Common myeloid progenitor, CD34-positive (primary cell): ENCODE measurements at regions not wholly inside any gene's neighbourhood (a gene's known extent, or its start where the extent isn't known, plus 50 kb on each side); places are given as distances from the start of the nearest gene placed in this dataset.
"Not testable (repeated sequence)": the region's sequence is repeated elsewhere in the genome, so short reads cannot be mapped to it uniquely, and the experiment has no call there.

Source experiments
- CTCF ChIA-PET: fragments of 350-600 bp; sonication (Branson Sonifier 250); formaldehyde crosslinking; loops from one replicate; lab custom pipeline; 2021; ENCODE audit warnings: antibody characterized with exemption; lab: Charles Lee
- POLR2A ChIA-PET: fragments of 350-600 bp; sonication (Branson Sonifier 250); formaldehyde crosslinking; loops from one replicate; lab custom pipeline; 2021; ENCODE audit warnings: antibody characterized with exemption; lab: Charles Lee
- DNase-seq, 3 donors: peaks; one replicate each; pipeline versions ENCODE4 v3.0.0 to v3.0.0-alpha.2; 2013
- H3K27ac ChIP-seq, 2 experiments: 1 replicate in 1 of 2; 2 replicates in 1 of 2; pipeline ENCODE4 v1.7.0; 2013; ENCODE audit warnings: inconsistent platforms in 2 of 2, low read length in 2 of 2, mild to moderate bottlenecking in 2 of 2, low read depth in 1 of 2, moderate library complexity in 1 of 2; ENCODE audit not compliant: severe bottlenecking in 2 of 2, insufficient read depth in 1 of 2, poor library complexity in 1 of 2
- H3K27me3 ChIP-seq, 5 experiments: replicated peaks in 2 of 5; 1 replicate in 3 of 5; 2 replicates in 2 of 5; pipeline versions ENCODE4 v1.6.1 to v1.7.0; 2013; ENCODE audit warnings: low read length in 4 of 5, mild to moderate bottlenecking in 2 of 5, moderate library complexity in 2 of 5, inconsistent platforms in 1 of 5; ENCODE audit not compliant: insufficient read depth in 5 of 5, control insufficient read depth in 4 of 5
- H3K36me3 ChIP-seq, 4 experiments: 1 replicate in 2 of 4; 2 replicates in 2 of 4; pipeline versions ENCODE4 v1.6.1 to v1.7.0; 2013; ENCODE audit warnings: low read length in 3 of 4, control low read depth in 1 of 4, mild to moderate bottlenecking in 1 of 4; ENCODE audit not compliant: control insufficient read depth in 4 of 4, insufficient read depth in 4 of 4
- H3K4me1 ChIP-seq, 4 experiments: 1 replicate in 3 of 4; 2 replicates in 1 of 4; pipeline versions ENCODE4 v1.6.1 to v1.7.1; 2013; ENCODE audit warnings: low read length in 3 of 4, mild to moderate bottlenecking in 3 of 4, control low read depth in 1 of 4, inconsistent platforms in 1 of 4, moderate library complexity in 1 of 4; ENCODE audit not compliant: control insufficient read depth in 4 of 4, insufficient read depth in 4 of 4; ENCODE audit errors: control extremely low read depth in 1 of 4
- H3K4me3 ChIP-seq, 7 experiments: 1 replicate in 4 of 7; 2 replicates in 3 of 7; pipeline versions ENCODE4 v1.5.1 to v1.7.0; 2013; ENCODE audit warnings: mild to moderate bottlenecking in 7 of 7, low read length in 6 of 7, moderate library complexity in 6 of 7, inconsistent platforms in 2 of 7, low read depth in 2 of 7, control low read depth in 1 of 7; ENCODE audit not compliant: insufficient read depth in 4 of 7, control insufficient read depth in 1 of 7; ENCODE audit errors: extremely low read depth in 1 of 7
- H3K9me3 ChIP-seq, 5 experiments: 1 replicate in 4 of 5; 2 replicates in 1 of 5; pipeline versions ENCODE4 v1.6.1 to v1.7.1; 2013; ENCODE audit warnings: low read length in 4 of 5, mild to moderate bottlenecking in 2 of 5, inconsistent platforms in 1 of 5, low read depth in 1 of 5, moderate library complexity in 1 of 5; ENCODE audit not compliant: control insufficient read depth in 4 of 5, insufficient read depth in 2 of 5; ENCODE audit errors: control extremely low read depth in 1 of 5
- WGBS: methylation state at CpG from one replicate; pipeline ENCODE4 v1.1.5; 2013; ENCODE audit not compliant: insufficient coverage; 5-methylcytosine and 5-hydroxymethylcytosine counted together

- Histone ChIP-seq H3K27ac (no peak overlapping the region), H3K36me3 (no peaks in the 10 kb centered on the region), H3K27me3 (no peaks in the 10 kb centered on the region), H3K4me3 (no peak overlapping the region), H3K4me1 (no peaks in the 10 kb centered on the region), H3K9me3 (peaks cover 0 to 6% (median 0%) of the 10 kb centered on the region in 5 experiments)
- DNase-seq, result no peak
- 100% methylated on average over 1 of the region's 1 CpG for WGBS
- ChIA-PET POLR2A (no interaction called here), CTCF (no interaction called here)
These were observed 194.8 kb upstream of the TRPC7 start for GRCh38 chr5:136560126-136560525.

DNA sequence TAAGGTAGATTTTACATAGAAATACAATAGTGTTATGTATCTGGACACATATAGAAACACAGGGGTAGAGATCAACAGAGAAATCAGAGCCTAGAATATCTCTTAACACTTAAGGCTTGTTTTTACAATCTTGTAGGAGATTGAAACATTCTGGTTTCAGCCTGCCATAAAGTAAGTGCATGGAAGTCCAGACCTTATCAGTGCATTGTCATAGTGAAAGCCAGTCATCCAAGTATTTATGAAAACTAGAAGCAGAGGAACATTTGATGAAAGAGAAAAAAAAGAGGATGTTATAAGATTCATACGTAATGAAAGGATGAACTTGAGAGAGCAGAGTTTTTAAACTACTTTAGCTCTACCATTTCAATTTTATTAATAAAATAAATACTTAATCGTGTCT is 194.3 kb upstream of the TRPC7 start:
- no peak for DNase-seq
- H3K9me3 ChIP-seq, result peaks cover 0 to 6% (median under 1%) of the 10 kb centered on the region in 5 experiments
- H3K27me3 ChIP-seq, result no peaks in the 10 kb centered on the region
- H3K36me3 ChIP-seq, result no peaks in the 10 kb centered on the region
- no peaks in the 10 kb centered on the region for H3K4me1 ChIP-seq
- no peak overlapping the region for H3K27ac ChIP-seq
- no CpG with 5 or more reads among the region's 2 CpGs for whole genome bisulfite sequencing
- POLR2A ChIA-PET, result no interaction called here
- CTCF ChIA-PET, result no interaction called here
- H3K4me3 ChIP-seq, result no peak overlapping the region

DNA sequence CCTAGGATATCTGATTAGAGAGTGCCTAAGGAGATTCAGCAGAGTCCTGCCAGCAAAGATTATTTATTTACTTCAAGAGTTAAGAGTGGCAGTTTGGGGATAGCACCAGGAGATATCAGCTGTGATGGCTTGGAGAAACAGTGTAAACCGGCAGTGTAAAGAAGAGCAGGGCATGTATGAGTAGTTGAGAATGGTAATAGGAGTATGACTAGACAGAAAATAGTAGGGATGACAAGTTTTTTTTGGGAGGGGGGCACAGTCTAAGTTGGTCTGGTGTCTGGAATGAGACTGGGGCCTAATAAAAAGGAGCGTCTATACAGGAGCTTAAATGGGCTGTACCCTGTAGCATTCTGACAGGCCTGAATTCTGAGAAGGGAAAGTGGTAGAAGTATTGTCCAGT is 181.8 kb upstream of the TRPC7 start:
- H3K36me3 ChIP-seq, CTCF ChIA-PET, DNase-seq, H3K9me3 ChIP-seq, POLR2A ChIA-PET, H3K4me3 ChIP-seq, H3K4me1 ChIP-seq, H3K27ac ChIP-seq, H3K27me3 ChIP-seq: not testable (repeated sequence)
- WGBS, result 100% methylated on average over 2 of the region's 2 CpGs

DNA sequence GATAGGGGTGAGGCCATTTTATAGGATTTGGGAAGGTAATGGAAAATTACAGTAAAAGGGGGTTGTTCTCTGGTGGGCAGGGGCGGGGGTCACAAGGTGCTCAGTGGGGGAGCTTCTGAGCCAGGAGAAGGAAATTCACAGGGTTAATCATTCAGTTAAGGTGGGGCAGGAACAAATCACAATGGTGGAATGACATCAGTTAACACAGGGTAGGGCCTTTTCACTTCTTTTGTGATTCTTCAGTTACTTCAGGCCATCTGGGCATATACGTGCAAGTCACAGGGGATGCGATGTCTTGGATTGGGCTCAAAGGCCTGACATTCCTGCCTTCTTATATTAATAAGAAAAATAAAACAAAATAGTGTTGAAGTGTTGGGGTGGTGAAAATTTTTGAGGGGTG is 181.1 kb upstream of the TRPC7 start:
- WGBS, result 100% methylated on average over 1 of the region's 3 CpGs
- H3K9me3 ChIP-seq, DNase-seq, POLR2A ChIA-PET, H3K27ac ChIP-seq, H3K4me3 ChIP-seq, H3K36me3 ChIP-seq, H3K4me1 ChIP-seq, H3K27me3 ChIP-seq: not testable (repeated sequence)
- CTCF ChIA-PET, result interaction anchor here (0.7 kb wide), 1 partner anchor 87 kb away, joined by 3 read pairs; no protein-coding TSS in a partner anchor

DNA sequence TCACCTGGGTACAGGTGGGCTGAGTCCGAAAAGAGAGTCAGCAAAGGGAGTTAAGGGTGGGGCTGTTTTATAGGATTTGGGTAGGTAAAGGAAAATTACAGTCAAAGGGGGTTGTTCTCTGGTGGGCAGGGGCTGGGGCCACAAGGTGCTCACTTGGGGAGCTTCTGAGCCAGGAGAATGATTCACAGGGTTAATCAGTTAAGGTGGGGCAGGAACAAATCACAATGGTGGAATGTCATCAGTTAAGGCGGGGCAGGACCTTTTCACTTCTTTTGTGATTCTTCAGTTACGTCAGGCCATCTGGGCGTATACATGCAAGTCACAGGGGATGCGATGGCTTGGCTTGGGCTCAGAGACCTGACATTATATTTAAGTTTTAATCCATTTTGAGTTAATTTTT is 179.7 kb upstream of the TRPC7 start:
- H3K36me3 ChIP-seq, H3K4me1 ChIP-seq, POLR2A ChIA-PET, H3K4me3 ChIP-seq, H3K27ac ChIP-seq, CTCF ChIA-PET, H3K9me3 ChIP-seq, DNase-seq, H3K27me3 ChIP-seq: not testable (repeated sequence)
- 96% methylated on average over 4 of the region's 5 CpGs for WGBS

DNA sequence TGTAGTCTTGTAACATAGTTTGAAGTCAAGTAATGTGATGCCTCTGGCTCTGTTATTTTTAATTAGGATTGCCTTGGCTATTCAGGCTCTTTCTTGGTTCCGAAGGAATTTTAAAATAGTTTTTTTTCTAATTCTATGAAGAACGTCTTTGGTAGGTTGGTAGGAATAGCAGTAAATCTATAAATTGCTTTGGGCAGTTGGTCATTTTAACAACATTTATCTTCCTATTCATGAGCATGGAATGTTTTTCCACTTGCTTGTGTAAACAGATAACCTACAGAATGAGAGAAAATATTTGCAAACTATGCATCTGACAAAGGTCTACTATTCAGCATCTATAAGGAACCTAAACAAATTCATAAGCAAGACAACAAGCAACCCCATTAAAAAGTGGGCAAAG is 173.2 kb upstream of the TRPC7 start:
- Histone ChIP-seq H3K27me3 (no peaks in the 10 kb centered on the region), H3K36me3 (no peaks in the 10 kb centered on the region), H3K4me1 (no peaks in the 10 kb centered on the region), H3K27ac (no peak overlapping the region), H3K4me3 (no peak overlapping the region), H3K9me3 (no peaks in the 10 kb centered on the region)
- POLR2A ChIA-PET, result no interaction called here
- no peak for DNase-seq
- WGBS, result no CpG with 5 or more reads among the region's 2 CpGs
- CTCF ChIA-PET, result no interaction called here

DNA sequence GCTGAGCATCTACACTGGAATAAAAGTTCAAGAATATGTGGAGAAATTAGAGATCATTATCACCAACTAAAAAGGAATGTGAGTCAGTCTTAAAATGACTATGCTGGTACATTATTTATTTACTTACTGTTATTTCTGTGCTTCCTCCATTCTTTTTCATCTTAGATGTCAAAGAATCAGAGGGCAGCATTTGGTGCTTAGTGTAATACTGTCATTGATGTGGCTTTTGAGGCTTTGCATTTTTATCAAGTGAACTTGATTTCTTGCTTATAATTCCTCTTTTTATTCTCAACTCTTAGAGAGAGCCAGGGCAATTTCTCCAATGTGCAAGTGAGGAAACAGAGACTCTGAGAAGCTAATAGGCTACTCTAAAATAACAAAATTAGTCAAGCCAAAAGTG is 163.7 kb upstream of the TRPC7 start:
- H3K27me3 ChIP-seq, result peaks cover 0 to 4% (median 0%) of the 10 kb centered on the region in 5 experiments
- H3K4me3 ChIP-seq, result no peak overlapping the region
- ChIA-PET POLR2A (no interaction called here), CTCF (interaction anchor here (0.6 kb wide), 1 partner anchor 172 kb away, joined by 3 read pairs; no protein-coding TSS in a partner anchor)
- no peak for DNase-seq
- no peaks in the 10 kb centered on the region for H3K4me1 ChIP-seq
- no peaks in the 10 kb centered on the region for H3K9me3 ChIP-seq
- H3K27ac ChIP-seq, result no peak overlapping the region
- no peaks in the 10 kb centered on the region for H3K36me3 ChIP-seq
